ENCODE measurements at regions not wholly inside any gene's neighbourhood (a gene's known extent, or its start where the extent isn't known, plus 50 kb on each side); places are given as distances from the start of the nearest gene placed in this dataset.

GRCh38 chr2:194870974-194871535 lies 786.0 kb upstream of the SLC39A10 start:
- Histone ChIP-seq H2AFZ (ENCODE audit: low read depth, low read length) (no peak overlapping the region), H3K9me1 (replicated peaks; ENCODE audit: control insufficient read depth, extremely low read depth, insufficient read depth, low read length) (no peaks in the 10 kb centered on the region), H4K20me1 (replicated peaks; ENCODE audit: control insufficient read depth, extremely low read depth, insufficient read depth, low read length) (no peaks in the 10 kb centered on the region), H3K9ac (replicated peaks; ENCODE audit: extremely low read depth, insufficient read depth, low read length) (no peak overlapping the region), H3K79me2 (ENCODE audit: control insufficient read depth, insufficient read depth, low read length) (no peaks in the 10 kb centered on the region), H3K27ac (ENCODE audit: insufficient read depth, low read depth, low read length) (no peak overlapping the region), H3K36me3 (ENCODE audit: control insufficient read depth in 2 of 2, extremely low read depth in 1 of 2, insufficient read depth in 2 of 2, low read length in 2 of 2) (no peaks in the 10 kb centered on the region), H3K4me1 (ENCODE audit: control insufficient read depth, extremely low read depth, insufficient read depth, low read length) (no peaks in the 10 kb centered on the region), H3K27me3 (ENCODE audit: control insufficient read depth in 2 of 2, insufficient read depth in 2 of 2, low read length in 2 of 2) (no peaks in the 10 kb centered on the region), H3K9me3 (replicated peaks; ENCODE audit: control insufficient read depth, insufficient read depth, low read length) (no peaks in the 10 kb centered on the region), H3K4me3 (replicated peaks in 1 of 3; ENCODE audit: insufficient read depth in 1 of 3, low read depth in 1 of 3, low read length in 3 of 3) (no peak overlapping the region), H3K4me2 (ENCODE audit: insufficient read depth, low read length) (no peak overlapping the region)
- FAIRE-seq (no peak), DNase-seq (ENCODE audit: low read depth, low spot score) (no peak)
- dilution Hi-C loops (cut with MboI; ENCODE audit: extremely low pct_ligation_motif_present, low sequenced_read_pairs) (no loop called here), intact Hi-C loops (cut with micrococcal nuclease) (no loop called here)
- ChIA-PET CTCF (interaction anchor here (1.1 kb wide), 1 partner anchor 325 kb away, joined by 3 read pairs; no protein-coding TSS in a partner anchor), POLR2A (no interaction called here)
- BruUV-seq (replicated peaks): no TSS peak
- TF ChIP-seq JUN (IDR thresholded peaks at IDR 0.05; ENCODE audit: borderline replicate concordance, insufficient read depth, insufficient read length, low read depth): no peak
- TF ChIP-seq MAX (IDR thresholded peaks at IDR 0.05; ENCODE audit: insufficient read depth, insufficient read length): no peak
- TF ChIP-seq POLR2AphosphoS5 (IDR thresholded peaks at IDR 0.05; ENCODE audit: insufficient read depth, low read depth, low read length): no peak
- no peak for TF ChIP-seq GATA2 (IDR thresholded peaks at IDR 0.05; ENCODE audit: insufficient read depth, insufficient read length, low read depth, low read length)
- no peak for TF ChIP-seq POLR2A (IDR thresholded peaks at IDR 0.05; ENCODE audit: low read depth, low read length)
- no peak for TF ChIP-seq MYC (IDR thresholded peaks at IDR 0.05; ENCODE audit: low read depth, low read length)
- no peak for TF ChIP-seq EZH2 (IDR thresholded peaks at IDR 0.05; ENCODE audit: borderline replicate concordance, low read depth, low read length, severe bottlenecking)
- TF ChIP-seq CTCF (IDR thresholded peaks at IDR 0.05; ENCODE audit: extremely low read depth in 1 of 2, insufficient read depth in 1 of 2, low read depth in 1 of 2, low read length in 2 of 2): no peak

All from endothelial cell of umbilical vein (primary cell).